HepG2 (cell line): ENCODE measurements at regions not wholly inside any gene's neighbourhood (a gene's known extent, or its start where the extent isn't known, plus 50 kb on each side); places are given as distances from the start of the nearest gene placed in this dataset.

Experiments used
- ATAC-seq: fragments of 200-7000 bp; cut with Tn5 transposase; 3 replicates; pipeline ENCODE4 v1.9.1; 2020; ENCODE audit warnings: mild to moderate bottlenecking, moderate library complexity
- BruUV-seq: library from RNA; stranded (reverse); fragments of 400-500 nt; replicated peaks from 2 replicates; lab custom pipeline; 2021; lab: Mats Ljungman, UMichigan
- CTCF ChIA-PET: fragments of 300-600 bp; formaldehyde crosslinking; extraction: SDS; loops from one replicate; lab custom pipeline; 2021; ENCODE audit warnings: low total read pairs, inconsistent platforms, low intra/inter-chr PET ratio; lab: Yijun Ruan, JAX
- POLR2A ChIA-PET: fragments of 350-600 bp; sonication (Branson Sonifier 250); formaldehyde crosslinking; loops from one replicate; lab custom pipeline; 2020; ENCODE audit warnings: antibody characterized with exemption, inconsistent platforms; lab: Yijun Ruan, JAX
- DNase-seq: peaks from one replicate; pipeline ENCODE4 v3.0.0-alpha.2; 2015; ENCODE audit warnings: low spot score
- FAIRE-seq: peaks from 3 replicates; lab custom pipeline; 2011; peaks lifted over from hg19 to GRCh38; lab: Jason Lieb, UNC
- H2AFZ ChIP-seq: one replicate; pipeline ENCODE4 v1.6.1; 2011; ENCODE audit warnings: low read length, inconsistent platforms
- H3K27ac ChIP-seq: fragments of 300-600 bp; 3 replicates; pipeline ENCODE4 v1.8.0; 2011; ENCODE audit warnings: mixed run types, mild to moderate bottlenecking, mixed read lengths, low read length, inconsistent platforms; ENCODE audit not compliant: insufficient read depth; ENCODE audit errors: extremely low read length
- H3K27me3 ChIP-seq, 2 experiments: fragments of 200-600 bp in 1 of 2; 2 replicates in 1 of 2; 3 replicates in 1 of 2; pipeline versions ENCODE4 v1.6.0 to v1.8.0; 2011; ENCODE audit warnings: low read length in 2 of 2, mild to moderate bottlenecking in 2 of 2, moderate library complexity in 2 of 2, inconsistent platforms in 1 of 2; ENCODE audit not compliant: insufficient read depth in 2 of 2, control insufficient read depth in 1 of 2
- H3K36me3 ChIP-seq, 2 experiments: fragments of 200-600 bp in 1 of 2; replicated peaks in 1 of 2; 2 replicates in 1 of 2; 3 replicates in 1 of 2; pipeline versions ENCODE4 v1.5.1 to v1.8.0; 2011; ENCODE audit warnings: low read length in 2 of 2, inconsistent platforms in 1 of 2; ENCODE audit not compliant: insufficient read depth in 2 of 2, control insufficient read depth in 1 of 2
- H3K4me1 ChIP-seq: 2 replicates; pipeline ENCODE4 v1.5.1; 2012; ENCODE audit warnings: low read length, inconsistent platforms; ENCODE audit not compliant: insufficient read depth
- H3K4me2 ChIP-seq: 2 replicates; pipeline ENCODE4 v1.6.0; 2011; ENCODE audit warnings: low read depth, low read length, inconsistent platforms
- H3K4me3 ChIP-seq, 3 experiments: fragments of 200-600 bp in 1 of 3; sonication (generic), shearing (Covaris generic) in 1 of 3; replicated peaks in 1 of 3; 2 replicates each; pipeline ENCODE4 v1.5.1; 2011 to 2016; ENCODE audit warnings: low read length in 3 of 3, inconsistent platforms in 2 of 3, low read depth in 2 of 3, mild to moderate bottlenecking in 2 of 3, control low read depth in 1 of 3, mixed read lengths in 1 of 3; ENCODE audit not compliant: insufficient read depth in 1 of 3
- H3K79me2 ChIP-seq: one replicate; pipeline ENCODE4 v1.6.1; 2011; ENCODE audit warnings: low read length, inconsistent platforms; ENCODE audit not compliant: insufficient read depth
- H3K9ac ChIP-seq: 2 replicates; pipeline ENCODE4 v1.6.0; 2011; ENCODE audit warnings: mild to moderate bottlenecking, low read depth, low read length, inconsistent platforms; ENCODE audit not compliant: insufficient read depth
- H3K9me3 ChIP-seq: 2 replicates; pipeline ENCODE4 v1.5.1; 2012; ENCODE audit warnings: mild to moderate bottlenecking, low read length
- H4K20me1 ChIP-seq: 2 replicates; pipeline ENCODE4 v1.6.0; 2011; ENCODE audit warnings: inconsistent platforms, mild to moderate bottlenecking, low read length, moderate library complexity; ENCODE audit not compliant: insufficient read depth
- CBX2 ChIP-seq, 2 experiments: fragments of 200-600 bp in 1 of 2; sonication (generic); formaldehyde crosslinking in 1 of 2; IDR thresholded peaks; 2 replicates each; pipeline versions ENCODE4 v1.7.0 to v1.8.1; 2018 to 2022; ENCODE audit warnings: low read depth in 2 of 2, low read length in 1 of 2, mild to moderate bottlenecking in 1 of 2, missing genetic modification reagents in 1 of 2
- GFI1 ChIP-seq: sonication (generic); formaldehyde crosslinking; IDR thresholded peaks from 2 replicates; pipeline ENCODE4 v1.5.0; 2020; ENCODE audit warnings: missing genetic modification reagents, mild to moderate bottlenecking, borderline replicate concordance
- NCOR1 ChIP-seq: fragments of 200-600 bp; sonication (generic); IDR thresholded peaks from 2 replicates; pipeline ENCODE4 v1.7.0; 2017; ENCODE audit warnings: antibody characterized with exemption, low read length, borderline replicate concordance
- NPAS2 ChIP-seq: sonication (generic); formaldehyde crosslinking; IDR thresholded peaks from 2 replicates; pipeline ENCODE4 v1.8.0; 2022; ENCODE audit warnings: mild to moderate bottlenecking, missing genetic modification reagents, borderline replicate concordance
- NR2C2 ChIP-seq: sonication (generic); formaldehyde crosslinking; IDR thresholded peaks from 2 replicates; pipeline ENCODE4 v1.4.0; 2020; ENCODE audit warnings: missing genetic modification reagents, mild to moderate bottlenecking, moderate library complexity, borderline replicate concordance
- NR3C1 ChIP-seq: sonication (generic); formaldehyde crosslinking; IDR thresholded peaks from 2 replicates; pipeline ENCODE4 v1.4.0; 2020; ENCODE audit warnings: missing genetic modification reagents
- PAF1 ChIP-seq: IDR thresholded peaks from 2 replicates; pipeline ENCODE4 v1.6.1; 2016; ENCODE audit warnings: missing genetic modification reagents, missing compliant biosample characterization
- PAXIP1 ChIP-seq: sonication (generic); formaldehyde crosslinking; conservative IDR thresholded peaks from 2 replicates; pipeline ENCODE4 v1.4.0; 2020; ENCODE audit warnings: mild to moderate bottlenecking, missing genetic modification reagents, moderate library complexity
- POLR2A ChIP-seq, 2 experiments: IDR thresholded peaks; 2 replicates each; pipeline ENCODE4 v1.6.1; 2011; ENCODE audit warnings: low read depth in 2 of 2, low read length in 2 of 2, mild to moderate bottlenecking in 1 of 2, moderate library complexity in 1 of 2; ENCODE audit not compliant: insufficient read depth in 1 of 2
- SMC3 ChIP-seq: IDR thresholded peaks from 2 replicates; pipeline ENCODE4 v1.6.1; 2011; ENCODE audit warnings: low read length, improper control_type of control experiment
- SOX5 ChIP-seq: IDR thresholded peaks from 2 replicates; pipeline ENCODE4 v1.6.1; 2016; ENCODE audit warnings: borderline replicate concordance
- SP1 ChIP-seq, 2 experiments: fragments of 450-650 bp in 1 of 2; sonication (generic) in 1 of 2; formaldehyde crosslinking in 1 of 2; IDR thresholded peaks; 2 replicates each; pipeline versions ENCODE4 v1.4.0 to v1.6.1; 2016 to 2020; ENCODE audit warnings: missing genetic modification reagents in 1 of 2
- TEAD2 ChIP-seq: sonication (generic); formaldehyde crosslinking; IDR thresholded peaks from 2 replicates; pipeline ENCODE4 v1.9.0; 2021; ENCODE audit warnings: missing genetic modification reagents
- ZC3H13 ChIP-seq: sonication (generic); formaldehyde crosslinking; IDR thresholded peaks from 2 replicates; pipeline ENCODE4 v1.8.1; 2023; ENCODE audit warnings: mild to moderate bottlenecking, missing genetic modification reagents, moderate library complexity
- ZMYM2 ChIP-seq: sonication (generic); formaldehyde crosslinking; IDR thresholded peaks from 2 replicates; pipeline ENCODE4 v1.8.0; 2022; ENCODE audit warnings: mild to moderate bottlenecking, missing genetic modification reagents
- ZNF17 ChIP-seq: sonication (generic); formaldehyde crosslinking; IDR thresholded peaks from 2 replicates; pipeline ENCODE4 v1.5.0; 2020; ENCODE audit warnings: mild to moderate bottlenecking, missing genetic modification reagents
- ZNF549 ChIP-seq: sonication (generic); formaldehyde crosslinking; IDR thresholded peaks from 2 replicates; pipeline ENCODE4 v1.5.0; 2020; ENCODE audit warnings: missing genetic modification reagents
- ZNF569 ChIP-seq: sonication (generic); formaldehyde crosslinking; IDR thresholded peaks from 2 replicates; pipeline ENCODE4 v1.5.0; 2020; ENCODE audit warnings: mild to moderate bottlenecking, missing genetic modification reagents, moderate library complexity, borderline replicate concordance
- ZNF577 ChIP-seq: sonication (generic); formaldehyde crosslinking; IDR thresholded peaks from 2 replicates; pipeline ENCODE4 v1.4.0; 2020; ENCODE audit warnings: mild to moderate bottlenecking, low read depth, missing genetic modification reagents, borderline replicate concordance
- WGBS: methylation state at CpG from one replicate; pipeline ENCODE4 v1.1.6; 2017; ENCODE audit warnings: low lambda C conversion rate; 5-methylcytosine and 5-hydroxymethylcytosine counted together
- in situ Hi-C: cut with HindIII; loops from 2 replicates; pipeline ENCODE4 v1.10.0; 2017; ENCODE audit warnings: low pct_unique_long_range_greater_than_20kb; ENCODE audit not compliant: extremely low pct_ligation_motif_present
- intact Hi-C: fragments of 100-400 bp; cut with micrococcal nuclease; formaldehyde crosslinking; loops from one replicate; pipeline ENCODE4 v1.10.0; 2022; ENCODE audit not compliant: unreplicated experiment

DNA sequence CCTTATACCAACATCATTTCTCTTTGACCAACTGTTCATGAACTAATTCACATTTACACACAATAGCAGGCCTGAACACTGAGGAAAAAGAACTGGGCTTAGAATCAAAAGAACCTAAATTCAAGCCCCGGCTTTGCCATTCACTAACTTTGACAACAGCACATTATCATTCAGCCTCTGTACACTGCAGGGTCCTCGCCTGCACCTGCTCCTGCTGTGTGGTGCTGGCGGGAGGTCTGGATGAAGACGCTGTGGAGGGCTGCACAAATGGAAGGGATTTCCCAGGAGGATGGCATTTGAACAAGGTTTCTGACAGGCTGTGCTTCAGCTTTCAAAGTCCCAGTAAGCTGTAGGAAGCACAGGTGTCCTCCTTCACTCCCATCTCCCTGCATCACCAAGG, 151.2 kb downstream of the ZDHHC21 start (continued):
- TF ChIP-seq PAXIP1 (CRISPR knock-in tag) (no peak), SOX5 (CRISPR knock-in tag) (no peak), ZNF549 (CRISPR knock-in tag) (no peak), SP1 (IDR thresholded peaks at IDR 0.05) (no peak), SP1 (CRISPR knock-in tag; IDR thresholded peaks at IDR 0.05) (no peak), POLR2A (IDR thresholded peaks at IDR 0.05; ENCODE audit: insufficient read depth in 1 of 2, low read depth in 2 of 2, low read length in 2 of 2) (no peak), PAF1 (no peak), GFI1 (CRISPR knock-in tag) (no peak), CBX2 (IDR thresholded peaks at IDR 0.05; ENCODE audit: low read depth, low read length) (no peak), CBX2 (CRISPR knock-in tag; IDR thresholded peaks at IDR 0.05; ENCODE audit: low read depth) (no peak), TEAD2 (CRISPR knock-in tag) (no peak), NCOR1 (no peak), NR3C1 (CRISPR knock-in tag) (no peak)

- ChIA-PET CTCF (no interaction called here), POLR2A (no interaction called here)
- Histone ChIP-seq H4K20me1 (no peaks in the 10 kb centered on the region), H2AFZ (no peak overlapping the region), H3K4me3 (no peak overlapping the region), H3K36me3 (no peaks in the 10 kb centered on the region), H3K4me2 (no peak overlapping the region), H3K4me1 (peaks cover 7% of the 10 kb centered on the region), H3K9ac (no peak overlapping the region), H3K27ac (no peak overlapping the region), H3K27me3 (peaks cover 2 to 3% of the 10 kb centered on the region in 2 experiments; a peak in 2 of 5 replicates), H3K9me3 (no peaks in the 10 kb centered on the region), H3K79me2 (no peaks in the 10 kb centered on the region)
- ATAC-seq (no peak), FAIRE-seq (no peak), DNase-seq (no peak)
- WGBS = 45% methylated on average over 4 of the region's 4 CpGs
- intact Hi-C loops = no loop called here
- in situ Hi-C loops = no loop called here
- no TSS peak for BruUV-seq
- TF ChIP-seq NPAS2 (CRISPR knock-in tag) = no peak
- TF ChIP-seq ZC3H13 (CRISPR knock-in tag) = no peak
- TF ChIP-seq CBX2 (IDR thresholded peaks at IDR 0.05; ENCODE audit: low read depth, low read length) = no peak
- no peak for TF ChIP-seq CBX2 (CRISPR knock-in tag; IDR thresholded peaks at IDR 0.05; ENCODE audit: low read depth)
- TF ChIP-seq SMC3 = no peak
- TF ChIP-seq ZNF577 = no peak
- no peak for TF ChIP-seq NR2C2 (CRISPR knock-in tag)
- TF ChIP-seq ZNF569 (CRISPR knock-in tag) = no peak
- no peak for TF ChIP-seq ZMYM2 (CRISPR knock-in tag)
- no peak for TF ChIP-seq ZNF17 (CRISPR knock-in tag)
These were observed 154.7 kb downstream of the ZDHHC21 start for GRCh38 chr9:14538526-14538925.
